Type B pancreatic cell (in vitro differentiated cells): ENCODE measurements at regions not wholly inside any gene's neighbourhood (a gene's known extent, or its start where the extent isn't known, plus 50 kb on each side); places are given as distances from the start of the nearest gene placed in this dataset.

ENCODE experiments used
- DNase-seq: peaks from one replicate; pipeline ENCODE4 v3.0.0; 2021; ENCODE audit warnings: mixed read lengths; ENCODE audit not compliant: unreplicated experiment; ENCODE audit errors: extremely low spot score
- H3K27ac Mint-ChIP-seq: 2 replicates; pipeline ENCODE4 v1.8.0; 2021; ENCODE audit warnings: mild to moderate bottlenecking, mixed read lengths
- H3K27me3 Mint-ChIP-seq: 2 replicates; pipeline ENCODE4 v1.8.0; 2021; ENCODE audit warnings: mixed read lengths
- H3K36me3 Mint-ChIP-seq: 2 replicates; pipeline ENCODE4 v1.8.0; 2021; ENCODE audit warnings: mixed read lengths
- H3K4me1 Mint-ChIP-seq: one replicate; pipeline ENCODE4 v1.8.0; 2021; ENCODE audit warnings: mixed read lengths; ENCODE audit not compliant: unreplicated experiment
- H3K4me3 Mint-ChIP-seq: 2 replicates; pipeline ENCODE4 v1.8.0; 2021; ENCODE audit warnings: mild to moderate bottlenecking, mixed read lengths
- H3K9me3 Mint-ChIP-seq: 2 replicates; pipeline ENCODE4 v1.8.0; 2021; ENCODE audit warnings: mixed read lengths
- TF ChIP-seq, protein P1 (sequence below): fragments of 200-600 bp; sonication (generic); conservative IDR thresholded peaks from 2 replicates; pipeline ENCODE4 v1.5.0; 2021; ENCODE audit warnings: antibody characterized with exemption, mild to moderate bottlenecking

DNA sequence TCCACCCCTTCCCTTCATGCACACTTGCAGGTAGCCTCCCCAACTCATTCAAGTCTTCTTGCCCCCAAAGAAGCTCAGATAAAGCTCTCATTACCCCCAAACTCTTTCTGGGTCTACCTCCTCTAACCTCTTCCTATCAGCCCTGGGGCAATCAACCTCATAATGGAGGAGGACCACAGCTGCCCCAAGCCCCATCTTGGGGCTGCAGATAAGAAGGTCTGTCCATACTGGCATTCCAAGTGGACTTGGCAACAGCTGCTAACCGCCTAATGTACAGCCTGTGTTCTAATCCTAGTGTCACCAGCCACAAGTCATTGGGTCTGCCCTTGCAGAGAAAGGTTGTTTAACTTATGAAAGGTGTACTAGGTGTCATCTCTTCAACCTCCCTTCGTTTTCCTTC is 107.4 kb upstream of the ADGRF1 start:
- Mint-ChIP-seq H3K27ac (no peak overlapping the region), H3K4me1 (peaks cover 33% of the 10 kb centered on the region), H3K4me3 (no peak overlapping the region), H3K36me3 (no peaks in the 10 kb centered on the region), H3K9me3 (no peaks in the 10 kb centered on the region), H3K27me3 (no peaks in the 10 kb centered on the region)
- no peak for DNase-seq
- TF ChIP-seq, protein P1, sequence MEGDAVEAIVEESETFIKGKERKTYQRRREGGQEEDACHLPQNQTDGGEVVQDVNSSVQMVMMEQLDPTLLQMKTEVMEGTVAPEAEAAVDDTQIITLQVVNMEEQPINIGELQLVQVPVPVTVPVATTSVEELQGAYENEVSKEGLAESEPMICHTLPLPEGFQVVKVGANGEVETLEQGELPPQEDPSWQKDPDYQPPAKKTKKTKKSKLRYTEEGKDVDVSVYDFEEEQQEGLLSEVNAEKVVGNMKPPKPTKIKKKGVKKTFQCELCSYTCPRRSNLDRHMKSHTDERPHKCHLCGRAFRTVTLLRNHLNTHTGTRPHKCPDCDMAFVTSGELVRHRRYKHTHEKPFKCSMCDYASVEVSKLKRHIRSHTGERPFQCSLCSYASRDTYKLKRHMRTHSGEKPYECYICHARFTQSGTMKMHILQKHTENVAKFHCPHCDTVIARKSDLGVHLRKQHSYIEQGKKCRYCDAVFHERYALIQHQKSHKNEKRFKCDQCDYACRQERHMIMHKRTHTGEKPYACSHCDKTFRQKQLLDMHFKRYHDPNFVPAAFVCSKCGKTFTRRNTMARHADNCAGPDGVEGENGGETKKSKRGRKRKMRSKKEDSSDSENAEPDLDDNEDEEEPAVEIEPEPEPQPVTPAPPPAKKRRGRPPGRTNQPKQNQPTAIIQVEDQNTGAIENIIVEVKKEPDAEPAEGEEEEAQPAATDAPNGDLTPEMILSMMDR, result no peak

DNA sequence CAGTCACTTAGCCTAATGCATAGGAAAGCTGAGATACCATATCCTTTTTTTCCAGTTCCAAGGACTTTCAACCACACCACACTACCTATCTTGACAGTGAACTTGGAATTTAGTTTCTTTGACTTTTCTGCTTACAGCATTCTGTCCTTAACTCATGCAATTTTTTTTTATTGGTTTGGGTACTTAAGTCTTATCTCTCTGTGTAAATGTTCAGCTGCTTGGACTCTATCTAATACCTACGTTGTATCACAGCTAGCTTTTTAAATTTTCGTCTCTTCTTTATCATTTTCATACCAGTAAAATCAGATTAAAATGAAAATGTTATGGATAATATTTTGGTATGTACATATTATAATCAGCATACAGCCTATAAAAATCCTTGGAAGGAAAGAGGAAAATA is 106.9 kb upstream of the ADGRF1 start:
- TF ChIP-seq, protein P1, result no peak
- Mint-ChIP-seq H3K4me1 (peaks cover 33% of the 10 kb centered on the region), H3K27me3 (no peaks in the 10 kb centered on the region)

DNA sequence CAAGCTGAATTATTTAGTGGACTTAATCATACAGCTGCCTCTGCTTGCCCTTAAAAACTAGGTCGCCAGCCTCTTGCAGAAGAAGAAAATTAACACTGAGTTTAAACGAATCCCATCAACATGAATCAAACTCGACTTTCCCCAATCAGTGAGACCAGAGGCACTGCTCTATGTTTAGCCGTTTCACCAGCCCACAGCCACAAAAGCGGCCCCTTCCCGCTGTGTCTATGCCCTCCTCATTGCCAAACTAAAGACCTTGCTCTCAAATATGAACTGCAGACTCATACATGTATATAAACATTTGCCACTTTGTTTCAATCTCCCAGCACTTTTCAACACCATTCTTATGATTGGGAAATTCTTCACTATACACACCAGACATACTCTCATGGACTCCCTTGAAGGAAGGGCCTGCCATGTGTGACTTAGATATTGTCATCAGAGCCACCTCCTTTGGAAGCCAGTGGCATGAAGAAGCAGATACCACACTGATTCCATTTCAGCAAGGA is 105.8 kb upstream of the ADGRF1 start:
- no peaks in the 10 kb centered on the region for H3K27me3 Mint-ChIP-seq
- H3K9me3 Mint-ChIP-seq, result no peaks in the 10 kb centered on the region
- TF ChIP-seq, protein P1, result no peak
- H3K27ac Mint-ChIP-seq, result peak overlapping the region; percentile 16
- no peaks in the 10 kb centered on the region for H3K36me3 Mint-ChIP-seq
- DNase-seq, result no peak
- H3K4me1 Mint-ChIP-seq, result peaks cover 27% of the 10 kb centered on the region
- H3K4me3 Mint-ChIP-seq, result peak overlapping the region; percentile 29

More for the DNA sequence above, 106.9 kb upstream of the ADGRF1 start:
- H3K9me3 Mint-ChIP-seq, result no peaks in the 10 kb centered on the region
- DNase-seq, result no peak
- no peaks in the 10 kb centered on the region for H3K36me3 Mint-ChIP-seq
- H3K27ac Mint-ChIP-seq, result no peak overlapping the region
- no peak overlapping the region for H3K4me3 Mint-ChIP-seq

DNA sequence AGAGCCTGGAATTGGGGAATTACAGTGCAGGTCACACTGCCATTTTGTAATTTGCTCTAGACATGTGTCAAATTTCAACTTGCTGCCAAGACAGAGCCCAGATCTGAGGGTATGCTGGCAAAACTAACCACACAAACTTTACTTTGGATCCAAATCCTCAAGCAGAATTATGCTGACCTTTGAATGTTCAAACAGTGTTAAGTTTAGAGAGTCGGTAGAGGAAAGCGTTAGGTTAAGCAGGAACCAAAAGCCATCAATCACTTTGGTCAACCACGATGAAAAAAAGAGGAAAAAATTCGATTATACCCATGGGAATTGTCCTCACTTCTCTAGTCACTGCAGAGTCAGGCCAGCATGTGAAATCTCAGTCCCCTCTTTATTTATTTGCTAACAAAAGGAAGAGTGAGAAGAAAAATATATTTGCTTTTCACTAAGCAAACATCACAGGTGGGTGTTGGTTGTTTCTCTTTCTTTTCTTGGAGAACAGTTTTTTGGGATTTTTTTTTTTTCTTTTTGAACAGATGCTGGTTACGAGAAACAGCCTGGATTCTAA is 105.1 kb upstream of the ADGRF1 start:
- peak overlapping the region; percentile 54 for H3K4me3 Mint-ChIP-seq
- TF ChIP-seq, protein P1, result no peak
- H3K27me3 Mint-ChIP-seq, result no peaks in the 10 kb centered on the region
- peak overlapping the region; percentile 3 for H3K27ac Mint-ChIP-seq
- H3K9me3 Mint-ChIP-seq, result no peaks in the 10 kb centered on the region
- no peaks in the 10 kb centered on the region for H3K36me3 Mint-ChIP-seq
- peaks cover 27% of the 10 kb centered on the region for H3K4me1 Mint-ChIP-seq
- no peak for DNase-seq

DNA sequence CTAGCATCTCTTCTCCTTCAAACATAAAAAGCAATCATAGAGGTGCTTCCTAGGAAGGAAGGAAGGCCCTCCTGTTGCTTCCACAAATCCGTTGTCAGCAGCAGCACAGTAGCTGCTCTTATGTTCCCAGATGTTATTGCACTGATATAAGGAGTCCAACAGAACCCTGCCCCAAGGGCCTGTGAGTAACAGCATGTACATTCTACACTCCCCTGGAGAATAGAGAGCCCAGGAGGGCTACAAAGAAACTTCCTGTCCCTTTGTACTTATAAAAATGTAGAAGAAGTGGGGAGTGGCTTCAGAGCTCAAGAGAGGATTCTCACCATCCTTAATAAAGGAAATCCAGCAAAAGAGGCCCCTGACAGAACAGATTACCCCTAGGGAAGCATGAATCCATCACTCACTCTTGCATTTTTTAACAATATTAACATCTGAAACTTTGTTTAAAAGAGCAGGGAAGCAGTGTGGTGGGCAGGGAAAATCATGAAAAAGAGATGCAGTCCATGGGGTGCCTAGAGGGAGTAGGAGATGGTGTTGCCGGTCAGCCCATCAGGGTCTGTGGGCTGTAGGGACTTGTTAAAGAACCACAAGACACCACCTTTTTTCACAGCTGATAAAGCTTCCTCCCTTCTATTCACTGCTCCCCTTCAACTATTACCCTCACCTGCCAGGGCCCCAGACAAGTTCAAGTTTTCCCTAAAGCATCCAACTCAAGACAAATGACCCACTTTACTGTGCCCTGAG is 104.5 kb upstream of the ADGRF1 start:
- peak overlapping the region; percentile 3 for H3K27ac Mint-ChIP-seq
- no peaks in the 10 kb centered on the region for H3K9me3 Mint-ChIP-seq
- no peaks in the 10 kb centered on the region for H3K27me3 Mint-ChIP-seq
- H3K4me1 Mint-ChIP-seq, result peaks cover 27% of the 10 kb centered on the region
- DNase-seq, result no peak
- TF ChIP-seq, protein P1, result no peak
- peak overlapping the region; percentile 54 for H3K4me3 Mint-ChIP-seq
- H3K36me3 Mint-ChIP-seq, result no peaks in the 10 kb centered on the region
